Dendritic cell treated with granulocyte-macrophage colony-stimulating factor and Interleukin-4, amounts not matched to agents 40 ng/mL and 50 ng/mL, for 4 days (primary cell): ENCODE measurements at regions not wholly inside any gene's neighbourhood (a gene's known extent, or its start where the extent isn't known, plus 50 kb on each side); places are given as distances from the start of the nearest gene placed in this dataset.

Experiments used
- H3K27ac Mint-ChIP-seq: one replicate; pipeline ENCODE4 v1.8.0; 2022; ENCODE audit warnings: mild to moderate bottlenecking, mixed read lengths
- H3K27me3 Mint-ChIP-seq: one replicate; pipeline ENCODE4 v1.8.0; 2022; ENCODE audit warnings: mild to moderate bottlenecking, mixed read lengths
- H3K36me3 Mint-ChIP-seq: one replicate; pipeline ENCODE4 v1.8.0; 2022; ENCODE audit warnings: low read depth, mixed read lengths
- H3K4me1 Mint-ChIP-seq: one replicate; pipeline ENCODE4 v1.8.0; 2022; ENCODE audit warnings: low read depth, mixed read lengths
- H3K4me3 Mint-ChIP-seq: one replicate; pipeline ENCODE4 v1.8.0; 2022; ENCODE audit warnings: mild to moderate bottlenecking, moderate library complexity, mixed read lengths
- H3K9me3 Mint-ChIP-seq: one replicate; pipeline ENCODE4 v1.8.0; 2022; ENCODE audit warnings: mixed read lengths
- intact Hi-C: fragments of 100-400 bp; cut with micrococcal nuclease; formaldehyde crosslinking; loops from one replicate; pipeline ENCODE4 v1.15.0; 2022

GRCh38 chr2:184472481-184472880 lies 125.8 kb upstream of the ZNF804A start:
- Mint-ChIP-seq H3K36me3 (no peaks in the 10 kb centered on the region), H3K27me3 (peaks cover 4% of the 10 kb centered on the region), H3K27ac (no peak overlapping the region), H3K4me1 (peaks cover 21% of the 10 kb centered on the region), H3K4me3 (no peak overlapping the region), H3K9me3 (no peaks in the 10 kb centered on the region)
- intact Hi-C loops: no loop called here

DNA sequence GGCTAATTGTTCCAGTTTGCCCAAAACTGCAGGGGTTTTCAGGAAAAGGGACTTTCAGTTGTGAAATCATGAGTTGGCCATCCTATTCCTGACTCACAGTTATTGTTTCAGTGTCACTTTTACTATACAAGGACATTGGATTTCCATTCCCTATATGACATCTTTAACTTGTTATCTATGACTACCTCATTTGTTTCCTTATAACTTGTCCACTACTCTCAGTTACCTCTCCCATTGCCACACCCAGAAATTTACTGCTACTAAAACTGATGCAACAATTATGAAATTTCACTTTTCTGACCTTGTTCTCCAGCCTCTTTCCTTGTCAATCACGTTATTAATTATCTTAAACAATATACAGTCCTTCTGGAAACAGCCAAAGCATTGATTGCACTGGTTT lies 116.5 kb upstream of the ZNF804A start:
- no peaks in the 10 kb centered on the region for H3K36me3 Mint-ChIP-seq
- peaks cover 14% of the 10 kb centered on the region for H3K9me3 Mint-ChIP-seq
- H3K27me3 Mint-ChIP-seq: no peaks in the 10 kb centered on the region
- intact Hi-C loops: no loop called here
- no peak overlapping the region for H3K27ac Mint-ChIP-seq
- H3K4me3 Mint-ChIP-seq: no peak overlapping the region
- peaks cover 3% of the 10 kb centered on the region for H3K4me1 Mint-ChIP-seq

- Mint-ChIP-seq H3K36me3 (no peaks in the 10 kb centered on the region), H3K4me3 (no peak overlapping the region), H3K27me3 (no peaks in the 10 kb centered on the region), H3K9me3 (no peaks in the 10 kb centered on the region), H3K4me1 (no peaks in the 10 kb centered on the region), H3K27ac (no peak overlapping the region)
- intact Hi-C loops: no loop called here
Observed at GRCh38 chr2:184498936-184499335, 99.4 kb upstream of the ZNF804A start.

DNA sequence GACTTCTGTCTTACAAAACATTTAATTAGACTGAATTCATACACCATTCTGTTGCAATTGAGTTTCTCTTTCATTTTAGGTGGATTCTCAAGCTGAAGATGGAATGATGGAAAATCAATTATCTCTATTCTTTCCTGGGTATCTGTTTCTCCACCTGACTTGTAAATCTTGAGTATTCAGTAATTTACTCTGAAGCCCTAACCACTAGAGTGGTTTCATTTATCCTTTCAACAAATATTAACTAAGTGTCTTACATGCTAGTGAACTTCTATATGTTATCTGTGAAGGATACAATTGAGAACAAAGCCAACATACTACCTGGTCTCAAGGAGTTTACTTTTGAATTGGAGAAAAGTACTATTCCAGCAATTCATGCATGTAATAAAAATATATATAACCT lies 94.1 kb upstream of the ZNF804A start:
- H3K9me3 Mint-ChIP-seq: peaks cover 3% of the 10 kb centered on the region
- intact Hi-C loops: no loop called here
- no peaks in the 10 kb centered on the region for H3K4me1 Mint-ChIP-seq
- no peak overlapping the region for H3K4me3 Mint-ChIP-seq
- no peaks in the 10 kb centered on the region for H3K36me3 Mint-ChIP-seq
- no peak overlapping the region for H3K27ac Mint-ChIP-seq
- H3K27me3 Mint-ChIP-seq: no peaks in the 10 kb centered on the region

DNA sequence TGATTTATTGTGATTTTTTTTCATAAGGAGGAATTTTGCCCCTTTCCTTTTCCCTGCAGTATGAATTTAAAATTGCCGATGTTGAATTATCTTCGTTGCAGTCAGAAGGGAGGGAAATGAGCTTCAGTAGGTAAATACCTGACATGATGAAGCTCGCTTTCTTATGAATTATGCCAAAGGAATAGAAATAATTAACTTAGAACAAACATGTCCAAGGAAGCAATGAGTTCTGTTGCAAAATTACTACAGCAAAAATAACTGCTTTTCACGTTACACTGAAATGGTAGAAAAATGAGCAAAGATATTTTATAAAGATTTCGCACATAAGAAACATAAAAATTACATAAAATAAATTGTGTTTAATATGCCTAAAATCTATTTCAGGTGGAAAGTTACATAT lies 91.1 kb upstream of the ZNF804A start:
- no peak overlapping the region for H3K4me3 Mint-ChIP-seq
- intact Hi-C loops: no loop called here

DNA sequence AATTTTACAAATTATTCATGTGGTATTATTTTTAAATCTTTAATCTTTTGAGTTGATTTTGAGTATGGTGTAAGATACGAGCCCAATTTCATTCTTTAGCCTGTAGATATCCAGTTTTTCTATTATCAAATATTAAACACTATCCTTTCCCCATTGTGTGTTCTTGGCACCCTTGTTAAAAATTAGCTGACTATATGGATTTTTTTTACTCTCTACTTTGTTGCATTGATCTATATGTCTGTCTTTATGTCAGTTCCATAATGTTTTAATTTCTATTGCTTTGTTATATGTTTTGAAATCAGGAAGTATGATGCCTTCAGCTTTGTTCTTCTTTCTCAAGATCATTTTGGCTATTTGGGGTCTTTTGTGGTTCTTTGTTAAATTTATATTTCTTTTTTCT lies 80.9 kb upstream of the ZNF804A start:
- Mint-ChIP-seq H3K4me3 (no peak overlapping the region), H3K9me3 (peaks cover 7% of the 10 kb centered on the region), H3K36me3 (no peaks in the 10 kb centered on the region), H3K27ac (no peak overlapping the region), H3K27me3 (no peaks in the 10 kb centered on the region), H3K4me1 (no peaks in the 10 kb centered on the region)
- intact Hi-C loops: no loop called here

More for the DNA sequence above, 91.1 kb upstream of the ZNF804A start:
- H3K36me3 Mint-ChIP-seq: no peaks in the 10 kb centered on the region
- no peaks in the 10 kb centered on the region for H3K4me1 Mint-ChIP-seq
- H3K27me3 Mint-ChIP-seq: no peaks in the 10 kb centered on the region
- H3K9me3 Mint-ChIP-seq: peaks cover 28% of the 10 kb centered on the region
- H3K27ac Mint-ChIP-seq: no peak overlapping the region

- intact Hi-C loops: no loop called here
- Mint-ChIP-seq H3K4me1 (no peaks in the 10 kb centered on the region), H3K27me3 (no peaks in the 10 kb centered on the region), H3K9me3 (peaks cover 7% of the 10 kb centered on the region), H3K4me3 (no peak overlapping the region), H3K36me3 (no peaks in the 10 kb centered on the region), H3K27ac (no peak overlapping the region)
Observed at GRCh38 chr2:184520441-184520840, 77.9 kb upstream of the ZNF804A start.

GRCh38 chr2:184523732-184524131 lies 74.6 kb upstream of the ZNF804A start:
- H3K4me3 Mint-ChIP-seq: no peak overlapping the region
- no peaks in the 10 kb centered on the region for H3K4me1 Mint-ChIP-seq

DNA sequence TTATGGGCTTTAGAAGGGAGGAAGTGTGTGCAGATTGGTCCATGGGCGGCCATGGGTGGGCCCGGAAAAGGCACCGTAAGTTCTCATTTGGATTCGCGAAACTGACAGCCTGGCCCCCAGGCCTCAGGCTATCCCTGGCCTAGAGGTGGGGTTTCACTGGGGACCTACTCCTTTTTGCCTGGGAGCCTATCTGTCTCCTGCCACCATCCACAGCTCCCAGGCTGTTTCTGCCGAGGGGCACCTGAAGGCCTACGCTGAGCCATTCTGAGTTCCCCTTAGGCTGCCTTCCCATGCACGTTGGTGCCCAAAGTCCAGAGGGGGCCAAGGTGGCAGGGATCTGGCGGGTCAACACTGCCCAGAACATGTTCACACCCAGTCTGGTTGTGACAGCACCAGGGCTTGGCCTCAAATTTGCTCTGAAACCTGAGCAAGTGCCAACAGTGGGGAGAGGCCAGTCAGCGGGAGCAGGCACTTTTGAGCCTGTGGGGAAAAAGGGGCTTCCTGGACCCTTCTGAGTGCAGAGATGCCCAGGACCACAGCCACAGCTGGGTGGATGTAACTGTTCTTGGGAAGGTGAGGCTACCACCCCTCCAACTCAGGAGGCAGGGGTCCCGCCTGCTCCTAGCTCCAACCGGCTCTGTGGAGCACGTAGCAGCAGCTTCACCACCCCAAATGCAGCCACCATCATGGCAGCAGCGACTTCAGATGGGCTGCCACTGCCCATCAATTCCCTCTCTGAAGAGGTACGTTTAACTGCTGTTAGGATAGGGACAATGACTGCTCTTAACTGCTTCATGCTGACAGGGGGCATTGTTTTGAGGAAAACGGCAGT lies 73.6 kb upstream of the ZNF804A start:
- peaks cover 27% of the 10 kb centered on the region for H3K9me3 Mint-ChIP-seq
- no peaks in the 10 kb centered on the region for H3K4me1 Mint-ChIP-seq
- no peak overlapping the region for H3K27ac Mint-ChIP-seq
- no peaks in the 10 kb centered on the region for H3K27me3 Mint-ChIP-seq
- H3K4me3 Mint-ChIP-seq: no peak overlapping the region
- no peaks in the 10 kb centered on the region for H3K36me3 Mint-ChIP-seq
- intact Hi-C loops: no loop called here

More at GRCh38 chr2:184523732-184524131, 74.6 kb upstream of the ZNF804A start:
- Mint-ChIP-seq H3K36me3 (no peaks in the 10 kb centered on the region), H3K9me3 (peaks cover 17% of the 10 kb centered on the region), H3K27me3 (no peaks in the 10 kb centered on the region), H3K27ac (no peak overlapping the region)
- intact Hi-C loops: no loop called here

DNA sequence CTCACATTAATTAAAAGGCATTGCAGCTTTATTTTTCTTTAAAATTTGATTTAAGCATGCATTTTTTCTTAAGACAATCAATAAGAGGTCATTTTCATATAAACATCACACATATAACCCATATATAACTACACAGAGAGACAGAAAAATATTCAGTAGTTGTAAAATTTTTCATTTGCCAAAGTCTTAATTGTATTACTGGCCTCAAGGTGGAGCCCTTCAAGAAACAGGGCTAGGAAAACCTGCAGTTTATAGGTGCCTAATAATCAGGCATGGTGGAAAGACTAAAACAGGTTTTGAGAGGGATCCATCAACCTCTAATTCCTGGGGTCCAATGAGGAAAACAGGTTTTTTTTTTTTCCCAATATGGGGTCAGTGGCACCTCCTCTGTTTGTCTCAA lies 71.3 kb upstream of the ZNF804A start:
- Mint-ChIP-seq H3K9me3 (peaks cover 38% of the 10 kb centered on the region), H3K4me3 (no peak overlapping the region), H3K27me3 (no peaks in the 10 kb centered on the region), H3K27ac (no peak overlapping the region), H3K36me3 (no peaks in the 10 kb centered on the region), H3K4me1 (no peaks in the 10 kb centered on the region)
- intact Hi-C loops: no loop called here

DNA sequence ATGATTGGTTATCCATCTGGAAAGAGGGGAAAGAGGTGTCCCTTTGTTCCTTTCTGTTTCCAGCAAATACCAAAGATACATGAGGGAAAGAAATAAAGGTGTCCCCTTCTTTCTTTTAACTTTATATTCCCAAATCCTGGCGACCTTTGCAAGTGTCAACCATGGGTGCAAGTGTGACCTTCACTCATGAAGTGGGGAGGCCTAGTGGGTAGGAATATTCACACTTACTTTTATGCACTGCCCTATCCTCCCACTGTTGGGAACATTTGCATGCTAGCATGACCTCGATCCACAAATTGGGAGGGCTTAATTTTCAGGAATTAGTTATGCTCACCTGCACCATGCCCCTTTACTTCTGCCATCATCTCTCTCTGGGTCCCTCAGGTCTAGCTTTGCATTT lies 70.2 kb upstream of the ZNF804A start:
- H3K4me3 Mint-ChIP-seq: no peak overlapping the region
- H3K9me3 Mint-ChIP-seq: peaks cover 38% of the 10 kb centered on the region
- no peak overlapping the region for H3K27ac Mint-ChIP-seq
- no peaks in the 10 kb centered on the region for H3K4me1 Mint-ChIP-seq
- no peaks in the 10 kb centered on the region for H3K36me3 Mint-ChIP-seq
- intact Hi-C loops: no loop called here
- H3K27me3 Mint-ChIP-seq: no peaks in the 10 kb centered on the region

DNA sequence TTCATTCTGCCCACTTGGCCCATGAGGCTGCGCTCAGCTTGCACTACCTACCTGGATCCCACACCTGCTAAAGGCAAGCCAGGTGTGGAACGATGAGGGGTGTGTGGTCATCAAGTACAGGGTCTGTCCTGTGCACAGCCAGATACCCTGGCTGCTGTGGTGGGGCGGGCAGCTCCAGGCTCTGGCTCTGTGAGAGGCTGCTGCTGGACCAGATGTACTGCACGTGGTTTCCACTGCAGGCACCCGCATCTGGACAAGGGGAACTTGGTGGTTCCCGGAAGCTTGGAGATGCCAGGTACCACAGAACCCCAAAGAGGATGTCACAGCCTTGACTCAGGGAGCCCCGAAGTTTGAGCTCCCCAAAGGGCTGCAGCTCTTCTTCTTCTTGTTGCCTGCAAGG lies 68.1 kb upstream of the ZNF804A start:
- Mint-ChIP-seq H3K27me3 (no peaks in the 10 kb centered on the region), H3K4me1 (no peaks in the 10 kb centered on the region), H3K27ac (no peak overlapping the region), H3K9me3 (peaks cover 38% of the 10 kb centered on the region), H3K36me3 (no peaks in the 10 kb centered on the region), H3K4me3 (no peak overlapping the region)
- intact Hi-C loops: no loop called here

GRCh38 chr2:184530959-184531358 lies 67.4 kb upstream of the ZNF804A start:
- Mint-ChIP-seq H3K4me1 (no peaks in the 10 kb centered on the region), H3K9me3 (peaks cover 38% of the 10 kb centered on the region)

DNA sequence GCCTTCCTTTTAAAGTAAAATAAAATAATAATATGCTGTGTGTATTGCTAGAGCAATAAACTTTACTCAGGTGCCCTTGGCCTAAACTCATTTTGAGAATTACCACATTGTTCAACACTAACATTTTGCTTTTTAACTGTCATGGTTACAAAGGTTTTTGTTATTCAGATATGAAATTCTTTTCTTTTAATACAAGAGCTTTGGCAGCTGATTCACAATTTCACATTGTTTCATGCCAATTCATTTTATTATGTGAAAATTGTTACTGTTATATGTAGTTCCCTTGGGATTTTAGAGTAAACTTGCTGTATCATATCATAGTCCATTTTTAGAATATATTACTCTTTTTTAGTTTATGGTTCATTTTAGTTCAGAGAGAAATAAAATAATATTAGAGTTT lies 65.8 kb upstream of the ZNF804A start:
- intact Hi-C loops: no loop called here
- peaks cover 34% of the 10 kb centered on the region for H3K9me3 Mint-ChIP-seq
- no peaks in the 10 kb centered on the region for H3K27me3 Mint-ChIP-seq
- H3K4me3 Mint-ChIP-seq: no peak overlapping the region
- H3K4me1 Mint-ChIP-seq: no peaks in the 10 kb centered on the region
- no peak overlapping the region for H3K27ac Mint-ChIP-seq
- no peaks in the 10 kb centered on the region for H3K36me3 Mint-ChIP-seq

More at GRCh38 chr2:184530959-184531358, 67.4 kb upstream of the ZNF804A start:
- Mint-ChIP-seq H3K4me3 (no peak overlapping the region), H3K27me3 (no peaks in the 10 kb centered on the region), H3K27ac (no peak overlapping the region), H3K36me3 (no peaks in the 10 kb centered on the region)
- intact Hi-C loops: no loop called here

- intact Hi-C loops: no loop called here
- Mint-ChIP-seq H3K27me3 (no peaks in the 10 kb centered on the region), H3K9me3 (peaks cover 11% of the 10 kb centered on the region), H3K27ac (no peak overlapping the region), H3K36me3 (no peaks in the 10 kb centered on the region), H3K4me1 (peaks cover under 1% of the 10 kb centered on the region), H3K4me3 (no peak overlapping the region)
Observed at GRCh38 chr2:184534986-184535385, 63.3 kb upstream of the ZNF804A start.
